Astrocyte of the spinal cord (primary cell): ENCODE measurements at regions not wholly inside any gene's neighbourhood (a gene's known extent, or its start where the extent isn't known, plus 50 kb on each side); places are given as distances from the start of the nearest gene placed in this dataset.

ENCODE experiments used
- DNase-seq: peaks from one replicate; pipeline ENCODE4 v3.0.0; 2011; ENCODE audit warnings: low read depth, low spot score
- H3K4me3 ChIP-seq: 2 replicates; pipeline ENCODE4 v1.5.1; 2011; ENCODE audit warnings: low read depth, mild to moderate bottlenecking, low read length, moderate library complexity
- CTCF ChIP-seq: IDR thresholded peaks from 2 replicates; pipeline ENCODE4 v1.5.1; 2012; ENCODE audit warnings: low read depth, mild to moderate bottlenecking, low read length, inconsistent platforms
- in situ Hi-C: cut with HindIII; loops from 2 replicates; pipeline ENCODE4 v1.10.0; 2017; ENCODE audit warnings: low sequenced_read_pairs

DNA sequence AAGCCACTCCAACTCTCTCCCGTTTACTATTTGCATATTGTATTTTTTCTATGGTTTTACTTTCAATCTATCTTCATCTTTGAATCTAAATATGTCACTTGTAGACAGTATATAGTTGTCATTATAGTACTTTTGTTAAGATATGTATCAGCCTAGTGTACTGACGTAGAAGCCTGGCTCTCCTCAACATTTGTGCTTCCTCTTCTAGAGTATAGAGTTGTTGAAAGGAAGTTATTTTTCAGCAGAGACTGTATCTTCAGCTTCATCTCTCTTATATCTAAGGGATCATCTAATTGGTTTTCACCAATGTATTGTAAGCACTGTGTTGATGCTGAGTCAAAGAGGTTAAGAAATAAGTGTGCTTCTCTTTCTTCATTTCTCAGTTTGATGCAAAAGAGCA, 192.8 kb downstream of the LMO4 start:
- no peak for TF ChIP-seq CTCF

DNA sequence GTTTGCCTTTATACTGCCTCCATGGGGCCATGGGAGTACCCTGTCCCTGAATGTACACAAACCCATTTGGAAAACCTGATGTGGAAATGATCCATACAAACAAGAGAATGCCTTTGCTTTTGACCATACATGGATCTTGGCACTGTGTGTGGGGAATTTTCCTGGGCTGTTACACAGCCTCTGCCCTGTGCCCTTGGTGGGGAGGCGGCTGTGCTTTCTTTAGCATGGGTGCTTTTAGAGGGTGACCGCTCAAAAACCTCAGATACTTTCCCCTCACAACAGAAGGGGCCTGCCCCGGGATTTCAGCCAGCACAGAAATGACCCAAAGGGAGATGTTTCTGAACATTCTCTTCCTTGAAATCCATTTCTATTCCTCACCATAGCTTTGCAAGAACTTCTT, 194.8 kb downstream of the LMO4 start:
- no peak for TF ChIP-seq CTCF
- in situ Hi-C loops = no loop called here
- H3K4me3 ChIP-seq = no peak overlapping the region
- no peak for DNase-seq

More for the DNA sequence above, 192.8 kb downstream of the LMO4 start:
- H3K4me3 ChIP-seq = no peak overlapping the region
- DNase-seq = no peak
- in situ Hi-C loops = no loop called here

GRCh38 chr1:87524021-87524754, 195.5 kb downstream of the LMO4 start:
- TF ChIP-seq CTCF = no peak
- in situ Hi-C loops = no loop called here
- no peak overlapping the region for H3K4me3 ChIP-seq
- no peak for DNase-seq

DNA sequence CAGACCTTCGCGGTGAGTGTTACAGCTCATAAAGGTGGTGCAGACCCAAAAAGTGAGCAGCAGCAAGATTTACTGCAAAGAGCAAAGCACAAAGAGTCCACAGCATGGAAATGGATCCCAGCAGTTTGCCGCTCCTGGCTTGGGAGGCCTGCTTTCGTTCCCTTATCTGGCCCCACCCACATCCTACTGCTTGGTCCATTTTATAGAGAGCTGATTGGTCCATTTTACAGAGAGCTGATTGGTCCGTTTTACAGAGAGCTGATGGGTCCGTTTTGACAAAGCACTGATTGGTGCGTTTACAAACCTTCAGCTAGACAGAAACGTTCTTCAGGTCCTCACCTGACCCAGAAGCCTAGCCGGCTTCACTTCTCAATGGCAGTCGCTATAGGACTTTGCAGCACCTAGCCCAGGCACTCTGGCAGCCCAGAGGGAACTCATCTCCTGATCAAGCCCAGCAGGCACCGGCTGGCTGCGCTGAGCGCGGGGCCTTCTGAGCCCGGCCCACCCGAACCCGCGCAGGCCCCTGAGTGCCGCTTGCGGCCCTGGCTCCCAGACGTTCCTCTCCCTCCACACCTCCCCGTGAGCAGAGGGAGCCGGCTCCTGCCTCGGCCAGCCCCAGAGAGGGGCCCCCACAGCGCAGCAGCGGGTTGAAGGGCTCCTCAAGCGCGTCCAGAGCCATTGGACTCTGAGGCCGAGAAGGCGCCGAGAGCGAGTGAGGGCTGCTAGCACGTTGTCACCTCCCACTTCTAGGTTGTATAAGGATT, 200.3 kb downstream of the LMO4 start:
- TF ChIP-seq CTCF = no peak
- no peak overlapping the region for H3K4me3 ChIP-seq
- no peak for DNase-seq
- in situ Hi-C loops = no loop called here

GRCh38 chr1:87530042-87530807, 201.5 kb downstream of the LMO4 start:
- TF ChIP-seq CTCF = no peak
- in situ Hi-C loops = no loop called here
- no peak for DNase-seq
- H3K4me3 ChIP-seq = no peak overlapping the region

- TF ChIP-seq CTCF = no peak
- no peak for DNase-seq
- in situ Hi-C loops = no loop called here
- H3K4me3 ChIP-seq = no peak overlapping the region
Observed at GRCh38 chr1:87535551-87535950, 206.9 kb downstream of the LMO4 start.
